PC-3 (cell line): ENCODE measurements at regions not wholly inside any gene's neighbourhood (a gene's known extent, or its start where the extent isn't known, plus 50 kb on each side); places are given as distances from the start of the nearest gene placed in this dataset.

Source experiments
- ATAC-seq: fragments of 200-7000 bp; cut with Tn5 transposase; 2 replicates; pipeline ENCODE4 v1.9.1; 2020; ENCODE audit warnings: mild to moderate bottlenecking, moderate library complexity
- BruUV-seq: library from RNA; stranded (reverse); fragments of 400-500 nt; replicated peaks from 2 replicates; lab custom pipeline; 2021; lab: Mats Ljungman, UMichigan
- CTCF ChIA-PET: fragments of 300-600 bp; sonication (Branson Sonifier 250); formaldehyde crosslinking; loops from one replicate; lab custom pipeline; 2022; ENCODE audit warnings: antibody characterized with exemption; lab: Charles Lee
- POLR2A ChIA-PET: fragments of 300-600 bp; sonication (Branson Sonifier 250); formaldehyde crosslinking; loops from one replicate; lab custom pipeline; 2022; ENCODE audit warnings: antibody characterized with exemption; ENCODE audit not compliant: unreplicated experiment; lab: Charles Lee
- DNase-seq: peaks from one replicate; pipeline ENCODE4 v3.0.0-alpha.2; 2015
- H2AFZ ChIP-seq: fragments of 300-600 bp; sonication (generic); 2 replicates; pipeline ENCODE4 v1.6.0; 2016; ENCODE audit warnings: antibody characterized with exemption, low read length
- H3F3A ChIP-seq: fragments of 300-600 bp; sonication (generic); one replicate; pipeline ENCODE4 v1.6.0; 2017; ENCODE audit warnings: antibody characterized with exemption, low read length, control low read depth, mild to moderate bottlenecking; ENCODE audit not compliant: unreplicated experiment
- H3K27ac ChIP-seq: fragments of 300-600 bp; sonication (generic); 2 replicates; pipeline ENCODE4 v1.5.1; 2016; ENCODE audit warnings: mild to moderate bottlenecking, low read length
- H3K27me3 ChIP-seq: fragments of 300-600 bp; sonication (generic); 2 replicates; pipeline ENCODE4 v1.6.1; 2016; ENCODE audit warnings: low read length, mixed read lengths
- H3K36me3 ChIP-seq: fragments of 300-600 bp; sonication (generic); 2 replicates; pipeline ENCODE4 v1.6.1; 2016; ENCODE audit warnings: low read depth, mixed run types, low read length, mixed read lengths
- H3K4me1 ChIP-seq: fragments of 300-600 bp; sonication (generic); 2 replicates; pipeline ENCODE4 v1.5.1; 2016; ENCODE audit warnings: low read length; ENCODE audit not compliant: insufficient read depth
- H3K4me2 ChIP-seq: fragments of 300-600 bp; sonication (generic); 2 replicates; pipeline ENCODE4 v1.6.0; 2016; ENCODE audit warnings: low read length
- H3K4me3 ChIP-seq: fragments of 300-600 bp; sonication (generic); 2 replicates; pipeline ENCODE4 v1.5.1; 2016; ENCODE audit warnings: mild to moderate bottlenecking, low read length, mixed read lengths
- H3K79me2 ChIP-seq: fragments of 300-600 bp; sonication (generic); 2 replicates; pipeline ENCODE4 v1.6.1; 2017; ENCODE audit warnings: low read length, mixed read lengths
- H3K9ac ChIP-seq: fragments of 300-600 bp; sonication (generic); 2 replicates; pipeline ENCODE4 v1.6.0; 2016; ENCODE audit warnings: mild to moderate bottlenecking, low read length
- H3K9me2 ChIP-seq: fragments of 300-600 bp; sonication (generic); replicated peaks from 2 replicates; pipeline ENCODE4 v1.6.1; 2016; ENCODE audit warnings: mixed run types, low read length, mixed read lengths
- H3K9me3 ChIP-seq: fragments of 300-600 bp; sonication (generic); 2 replicates; pipeline ENCODE4 v1.6.1; 2016; ENCODE audit warnings: low read length, mixed read lengths
- H4K20me1 ChIP-seq: fragments of 300-600 bp; sonication (generic); 2 replicates; pipeline ENCODE4 v1.6.1; 2016; ENCODE audit warnings: low read length, mixed read lengths
- CTCF ChIP-seq: fragments of 300-600 bp; sonication (generic); conservative IDR thresholded peaks from 2 replicates; pipeline ENCODE4 v1.5.1; 2017; ENCODE audit warnings: antibody characterized with exemption, low read depth, mild to moderate bottlenecking, low read length
- EZH2 ChIP-seq: fragments of 300-600 bp; sonication (generic); IDR thresholded peaks from one replicate; pipeline ENCODE4 v1.6.1; 2017; ENCODE audit warnings: antibody characterized with exemption, mild to moderate bottlenecking, low read length; ENCODE audit not compliant: unreplicated experiment
- EZH2phosphoT487 ChIP-seq: fragments of 300-600 bp; sonication (generic); IDR thresholded peaks from 2 replicates; pipeline ENCODE4 v1.6.1; 2018; ENCODE audit warnings: mild to moderate bottlenecking, antibody characterized with exemption, low read length, borderline replicate concordance
- intact Hi-C: fragments of 100-400 bp; cut with micrococcal nuclease; formaldehyde crosslinking; loops from 2 replicates; pipeline ENCODE4 v1.9.0; 2023

DNA sequence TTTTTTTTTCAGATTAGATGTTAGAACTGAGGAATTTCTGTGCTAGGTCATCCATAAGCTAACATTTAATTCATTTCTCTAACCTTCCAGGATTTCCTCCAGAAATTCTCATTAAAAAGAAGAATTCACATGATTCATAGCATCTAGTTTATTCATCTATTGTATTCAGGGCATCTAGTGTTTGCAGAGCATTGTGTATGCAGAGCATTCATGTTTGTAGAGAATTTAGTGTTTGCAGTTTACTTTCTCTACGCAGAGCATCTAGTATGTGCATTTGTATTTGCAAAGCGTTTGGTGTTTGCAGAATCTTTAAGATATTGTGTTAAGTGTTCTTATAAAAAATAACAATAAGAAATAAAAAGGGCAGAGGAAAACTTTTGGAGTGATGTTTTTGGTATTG, 491.1 kb downstream of the MTRR start:
- Histone ChIP-seq H3K27me3 (no peaks in the 10 kb centered on the region), H3K79me2 (no peaks in the 10 kb centered on the region), H3K4me3 (no peak overlapping the region), H3K4me2 (no peak overlapping the region), H3K9ac (no peak overlapping the region), H3K4me1 (peaks cover 26% of the 10 kb centered on the region), H3K27ac (no peak overlapping the region), H4K20me1 (no peaks in the 10 kb centered on the region), H2AFZ (no peak overlapping the region), H3F3A (peaks cover 5% of the 10 kb centered on the region), H3K9me3 (no peaks in the 10 kb centered on the region), H3K9me2 (no peaks in the 10 kb centered on the region), H3K36me3 (no peaks in the 10 kb centered on the region)
- TF ChIP-seq EZH2 (no peak), CTCF (no peak), EZH2phosphoT487 (no peak)
- ChIA-PET POLR2A (no interaction called here), CTCF (no interaction called here)
- peak; percentile 68 for DNase-seq
- ATAC-seq: no peak; the same call in 1 of the 2 replicates
- intact Hi-C loops: no loop called here
- BruUV-seq: no TSS peak

DNA sequence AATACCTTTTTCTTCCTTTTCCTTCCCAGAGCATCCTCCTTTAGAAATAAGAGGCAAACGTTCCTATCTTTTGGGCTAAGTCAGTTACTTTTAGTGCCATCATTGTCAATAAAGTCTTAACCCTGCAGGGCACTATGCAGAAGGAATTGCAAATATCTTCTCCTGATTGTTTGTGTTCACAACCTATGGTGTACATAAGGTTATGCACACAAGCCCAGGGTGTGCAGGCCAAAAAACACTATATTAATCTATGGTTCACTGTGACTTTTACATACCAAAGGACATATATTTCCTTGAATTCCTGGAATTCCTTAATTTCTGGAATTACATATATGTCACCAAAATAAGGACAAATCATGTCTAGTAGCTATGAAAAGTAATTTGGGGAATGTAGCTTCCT, 493.5 kb downstream of the MTRR start:
- DNase-seq (peak; percentile 56), ATAC-seq (peak; percentile 56)
- POLR2A ChIA-PET: no interaction called here
- Histone ChIP-seq H3K36me3 (no peaks in the 10 kb centered on the region), H3K27ac (peak overlapping the region; percentile 86), H3K9me3 (no peaks in the 10 kb centered on the region), H3K4me3 (peak overlapping the region; percentile 8), H2AFZ (no peak overlapping the region), H3K9me2 (no peaks in the 10 kb centered on the region), H3K9ac (peak overlapping the region; percentile 36), H3K4me1 (peaks cover 38% of the 10 kb centered on the region), H3K79me2 (no peaks in the 10 kb centered on the region), H3F3A (peaks cover 5% of the 10 kb centered on the region), H3K27me3 (no peaks in the 10 kb centered on the region), H3K4me2 (peak overlapping the region; percentile 60), H4K20me1 (no peaks in the 10 kb centered on the region)
- intact Hi-C loops: no loop called here
- CTCF ChIA-PET: no interaction called here
- TF ChIP-seq EZH2phosphoT487: no peak
- no peak for TF ChIP-seq CTCF
- TF ChIP-seq EZH2: no peak
- no TSS peak for BruUV-seq

- H3K4me2 ChIP-seq: peak overlapping the region; percentile 60
- CTCF ChIA-PET: no interaction called here
- H3K27me3 ChIP-seq: no peaks in the 10 kb centered on the region
- H3K79me2 ChIP-seq: no peaks in the 10 kb centered on the region
- H3K9ac ChIP-seq: peak overlapping the region; percentile 36
- peaks cover 5% of the 10 kb centered on the region for H3F3A ChIP-seq
- ATAC-seq: peak; percentile 95
- H3K9me3 ChIP-seq: no peaks in the 10 kb centered on the region
- intact Hi-C loops: loop anchor here (1.0 kb wide), 1 partner anchor 109 kb away; no protein-coding TSS in a partner anchor
- no peaks in the 10 kb centered on the region for H3K9me2 ChIP-seq
- peak overlapping the region; percentile 86 for H3K27ac ChIP-seq
- H3K4me1 ChIP-seq: peaks cover 38% of the 10 kb centered on the region
- peak overlapping the region; percentile 8; the same call in 1 of the 2 replicates for H3K4me3 ChIP-seq
- no TSS peak for BruUV-seq
- TF ChIP-seq CTCF: no peak
- no peak for TF ChIP-seq EZH2
- no peak for TF ChIP-seq EZH2phosphoT487
- no peaks in the 10 kb centered on the region for H4K20me1 ChIP-seq
- H3K36me3 ChIP-seq: no peaks in the 10 kb centered on the region
- DNase-seq: peak; percentile 99
- POLR2A ChIA-PET: no interaction called here
- no peak overlapping the region; the same call in 1 of the 2 replicates for H2AFZ ChIP-seq
Measured at GRCh38 chr5:8363138-8363537, 494.2 kb downstream of the MTRR start.
